HG02884 (cell line): ENCODE measurements at regions not wholly inside any gene's neighbourhood (a gene's known extent, or its start where the extent isn't known, plus 50 kb on each side); places are given as distances from the start of the nearest gene placed in this dataset.

Experiments used
- ATAC-seq: cut with Tn5 transposase; IDR thresholded peaks from one replicate; pipeline ENCODE4 v1.9.1; 2021; ENCODE audit warnings: mild to moderate bottlenecking, moderate library complexity; ENCODE audit not compliant: unreplicated experiment

GRCh38 chr5:2008851-2009629, 126.3 kb upstream of the IRX4 start:
- ATAC-seq = no peak

- no peak for ATAC-seq
Observed at GRCh38 chr5:2007878-2008501, 125.3 kb upstream of the IRX4 start.

- ATAC-seq = no peak
Observed at GRCh38 chr5:2007496-2007877, 124.8 kb upstream of the IRX4 start.

- no peak for ATAC-seq
Observed at GRCh38 chr5:2006971-2007291, 124.2 kb upstream of the IRX4 start.

- ATAC-seq = no peak
Observed at GRCh38 chr5:2006193-2006970, 123.7 kb upstream of the IRX4 start.

- ATAC-seq = no peak
Observed at GRCh38 chr5:2005101-2006041, 122.6 kb upstream of the IRX4 start.

GRCh38 chr5:2003690-2004365, 121.1 kb upstream of the IRX4 start:
- no peak for ATAC-seq

GRCh38 chr5:2003206-2003605, 120.5 kb upstream of the IRX4 start:
- ATAC-seq = no peak

GRCh38 chr5:2001300-2001699, 118.6 kb upstream of the IRX4 start:
- no peak for ATAC-seq

GRCh38 chr5:2000591-2000990, 117.9 kb upstream of the IRX4 start:
- no peak for ATAC-seq

- no peak for ATAC-seq
Observed at GRCh38 chr5:1999794-2000193, 117.1 kb upstream of the IRX4 start.

GRCh38 chr5:1998716-1999317, 116.1 kb upstream of the IRX4 start:
- no peak for ATAC-seq

GRCh38 chr5:1998348-1998669, 115.6 kb upstream of the IRX4 start:
- no peak for ATAC-seq

- no peak for ATAC-seq
Observed at GRCh38 chr5:1997640-1998347, 115.1 kb upstream of the IRX4 start.

- no peak for ATAC-seq
Observed at GRCh38 chr5:1995491-1995890, 112.8 kb upstream of the IRX4 start.

- no peak for ATAC-seq
Observed at GRCh38 chr5:1987471-1987870, 104.7 kb upstream of the IRX4 start.

- no peak for ATAC-seq
Observed at GRCh38 chr5:1985781-1986180, 103.1 kb upstream of the IRX4 start.

GRCh38 chr5:1983919-1984695, 101.4 kb upstream of the IRX4 start:
- ATAC-seq = no peak

GRCh38 chr5:1983401-1983800, 100.7 kb upstream of the IRX4 start:
- ATAC-seq = no peak
